ENCODE measurements at regions not wholly inside any gene's neighbourhood (a gene's known extent, or its start where the extent isn't known, plus 50 kb on each side); places are given as distances from the start of the nearest gene placed in this dataset.

- H3K9me3 ChIP-seq, result no peaks in the 10 kb centered on the region
- POLR2A ChIA-PET, result no interaction called here
- Mint-ChIP-seq H3K27ac (ENCODE audit: unreplicated experiment) (no peak overlapping the region), H3K4me1 (ENCODE audit: low read depth, unreplicated experiment) (no peaks in the 10 kb centered on the region), H3K36me3 (ENCODE audit: insufficient read depth, unreplicated experiment) (no peaks in the 10 kb centered on the region), H3K4me3 (ENCODE audit: unreplicated experiment) (no peak overlapping the region), H3K9me3 (ENCODE audit: unreplicated experiment) (no peaks in the 10 kb centered on the region), H3K27me3 (ENCODE audit: insufficient read depth, unreplicated experiment) (peaks cover 12% of the 10 kb centered on the region)
- H3K4me3 ChIP-seq (ENCODE audit: low read depth, low read length), result no peak overlapping the region
- CTCF ChIA-PET, result interaction anchor here (0.5 to 1.6 kb wide), 4 partner anchors 141 to 773 kb away, joined by 3 to 13 read pairs (median 4); no protein-coding TSS in a partner anchor
- DNase-seq, result peak; percentile 50 to 71
- H3K36me3 ChIP-seq (ENCODE audit: control insufficient read depth, insufficient read depth, low read length), result no peaks in the 10 kb centered on the region
- intact Hi-C loops (cut with micrococcal nuclease; ENCODE audit: unreplicated experiment), result loop anchor here (1.0 to 2.0 kb wide), 3 partner anchors 142 to 774 kb away; no protein-coding TSS in a partner anchor
- H3K27me3 ChIP-seq (replicated peaks; ENCODE audit: control insufficient read depth, insufficient read depth, low read length), result no peaks in the 10 kb centered on the region
- peak; percentile 72 for TF ChIP-seq CTCF (IDR thresholded peaks at IDR 0.05; ENCODE audit: insufficient read depth in 1 of 2, low read depth in 1 of 2, low read length in 1 of 2, severe bottlenecking in 1 of 2, unreplicated experiment in 1 of 2)
- H3K4me1 ChIP-seq, result no peaks in the 10 kb centered on the region
- BruUV-seq (replicated peaks), result no TSS peak
Observed at GRCh38 chr9:18255158-18255629, 218.8 kb upstream of the ADAMTSL1 start.

- no peaks in the 10 kb centered on the region for H3K27me3 ChIP-seq (replicated peaks; ENCODE audit: control insufficient read depth, insufficient read depth, low read length)
- no peak overlapping the region for H3K4me3 Mint-ChIP-seq (ENCODE audit: unreplicated experiment)
- BruUV-seq (replicated peaks), result no TSS peak
- no peaks in the 10 kb centered on the region for H3K9me3 ChIP-seq
- no peaks in the 10 kb centered on the region for H3K9me3 Mint-ChIP-seq (ENCODE audit: unreplicated experiment)
- H3K4me1 ChIP-seq, result no peaks in the 10 kb centered on the region
- no peak overlapping the region for H3K27ac Mint-ChIP-seq (ENCODE audit: unreplicated experiment)
- peaks cover 11% of the 10 kb centered on the region for H3K27me3 Mint-ChIP-seq (ENCODE audit: insufficient read depth, unreplicated experiment)
- no peaks in the 10 kb centered on the region for H3K36me3 Mint-ChIP-seq (ENCODE audit: insufficient read depth, unreplicated experiment)
- CTCF ChIA-PET, result interaction anchor here (1.2 to 1.6 kb wide), 2 partner anchors 140 to 187 kb away, joined by 4 to 13 read pairs; no protein-coding TSS in a partner anchor
- no peaks in the 10 kb centered on the region for H3K4me1 Mint-ChIP-seq (ENCODE audit: low read depth, unreplicated experiment)
- intact Hi-C loops (cut with micrococcal nuclease; ENCODE audit: unreplicated experiment), result loop anchor here (1.0 to 2.0 kb wide), 3 partner anchors 141 to 773 kb away; no protein-coding TSS in a partner anchor
- no peaks in the 10 kb centered on the region for H3K36me3 ChIP-seq (ENCODE audit: control insufficient read depth, insufficient read depth, low read length)
- no peak overlapping the region for H3K4me3 ChIP-seq (ENCODE audit: low read depth, low read length)
- TF ChIP-seq CTCF (IDR thresholded peaks at IDR 0.05; ENCODE audit: insufficient read depth in 1 of 2, low read depth in 1 of 2, low read length in 1 of 2, severe bottlenecking in 1 of 2, unreplicated experiment in 1 of 2), result no peak
- DNase-seq, result no peak
- POLR2A ChIA-PET, result no interaction called here
Observed at GRCh38 chr9:18255747-18256146, 218.2 kb upstream of the ADAMTSL1 start.

- TF ChIP-seq CTCF (IDR thresholded peaks at IDR 0.05; ENCODE audit: insufficient read depth in 1 of 2, low read depth in 1 of 2, low read length in 1 of 2, severe bottlenecking in 1 of 2, unreplicated experiment in 1 of 2), result no peak
- H3K4me1 ChIP-seq, result no peaks in the 10 kb centered on the region
- CTCF ChIA-PET, result interaction anchor here (1.1 kb wide), 1 partner anchor 12 kb away, joined by 3 read pairs; no protein-coding TSS in a partner anchor
- no peaks in the 10 kb centered on the region for H3K9me3 ChIP-seq
- no peaks in the 10 kb centered on the region for H3K27me3 ChIP-seq (replicated peaks; ENCODE audit: control insufficient read depth, insufficient read depth, low read length)
- H3K4me1 Mint-ChIP-seq (ENCODE audit: low read depth, unreplicated experiment), result no peaks in the 10 kb centered on the region
- no peak for DNase-seq
- H3K36me3 ChIP-seq (ENCODE audit: control insufficient read depth, insufficient read depth, low read length), result no peaks in the 10 kb centered on the region
- no peak overlapping the region for H3K27ac Mint-ChIP-seq (ENCODE audit: unreplicated experiment)
- H3K9me3 Mint-ChIP-seq (ENCODE audit: unreplicated experiment), result no peaks in the 10 kb centered on the region
- POLR2A ChIA-PET, result no interaction called here
- H3K4me3 ChIP-seq (ENCODE audit: low read depth, low read length), result no peak overlapping the region
- BruUV-seq (replicated peaks), result no TSS peak
- no peaks in the 10 kb centered on the region for H3K36me3 Mint-ChIP-seq (ENCODE audit: insufficient read depth, unreplicated experiment)
- intact Hi-C loops (cut with micrococcal nuclease; ENCODE audit: unreplicated experiment), result no loop called here
- no peak overlapping the region for H3K4me3 Mint-ChIP-seq (ENCODE audit: unreplicated experiment)
- H3K27me3 Mint-ChIP-seq (ENCODE audit: insufficient read depth, unreplicated experiment), result peaks cover 11% of the 10 kb centered on the region
Observed at GRCh38 chr9:18256568-18256967, 217.4 kb upstream of the ADAMTSL1 start.
